ENCODE measurements at regions not wholly inside any gene's neighbourhood (a gene's known extent, or its start where the extent isn't known, plus 50 kb on each side); places are given as distances from the start of the nearest gene placed in this dataset.

- no peak for TF ChIP-seq LCORL (IDR thresholded peaks at IDR 0.05)
- no peak for TF ChIP-seq LCORL (CRISPR knock-in tag; IDR thresholded peaks at IDR 0.05)
- no peak for TF ChIP-seq ZNF264 (CRISPR knock-in tag; IDR thresholded peaks at IDR 0.05)
- no peak for TF ChIP-seq MZF1 (CRISPR knock-in tag; IDR thresholded peaks at IDR 0.05; ENCODE audit: borderline replicate concordance)
- TF ChIP-seq ELF4 (CRISPR knock-in tag; IDR thresholded peaks at IDR 0.05; ENCODE audit: borderline replicate concordance): no peak
- TF ChIP-seq CTCF (CRISPR knock-in tag; IDR thresholded peaks at IDR 0.05): no peak
- TF ChIP-seq ZNF282 (IDR thresholded peaks at IDR 0.05; ENCODE audit: partially characterized antibody): no peak
- no peak for TF ChIP-seq ZNF275 (CRISPR knock-in tag; IDR thresholded peaks at IDR 0.05; ENCODE audit: borderline replicate concordance)
- no peak for TF ChIP-seq ZNF816 (CRISPR knock-in tag; IDR thresholded peaks at IDR 0.05; ENCODE audit: borderline replicate concordance)
- TF ChIP-seq RAD21 (CRISPR knock-in tag; IDR thresholded peaks at IDR 0.05): no peak
- no peak for TF ChIP-seq ZNF446 (CRISPR knock-in tag; IDR thresholded peaks at IDR 0.05)
- TF ChIP-seq POLR2AphosphoS5 (IDR thresholded peaks at IDR 0.05; ENCODE audit: low read depth, low read length): no peak
- TF ChIP-seq ZBTB21 (CRISPR knock-in tag; IDR thresholded peaks at IDR 0.05): no peak
- no peak for TF ChIP-seq ATF5 (CRISPR knock-in tag; IDR thresholded peaks at IDR 0.05; ENCODE audit: low read depth)
These were observed 83.8 kb downstream of the DIRAS3 start for GRCh38 chr1:67966666-67967009.
